ENCODE measurements at regions not wholly inside any gene's neighbourhood (a gene's known extent, or its start where the extent isn't known, plus 50 kb on each side); places are given as distances from the start of the nearest gene placed in this dataset.

- CTCF ChIA-PET, result interaction anchor here (0.9 kb wide), 1 partner anchor 13 kb away, joined by 3 read pairs; no protein-coding TSS in a partner anchor
- POLR2A ChIA-PET, result no interaction called here
- DNase-seq (ENCODE audit: extremely low spot score), result no peak
- TF ChIP-seq CTCF (IDR thresholded peaks at IDR 0.05; ENCODE audit: control extremely low read depth, extremely low read depth, low read depth, missing control alignments), result no peak
Observed at GRCh38 chr4:177161781-177162180, 147.9 kb upstream of the NEIL3 start.

GRCh38 chr4:177163532-177163931, 146.1 kb upstream of the NEIL3 start:
- CTCF ChIA-PET, result interaction anchor here (1.8 kb wide), 1 partner anchor 18 kb away, joined by 3 read pairs; no protein-coding TSS in a partner anchor
- no peak for TF ChIP-seq CTCF (IDR thresholded peaks at IDR 0.05; ENCODE audit: control extremely low read depth, extremely low read depth, low read depth, missing control alignments)
- no peak for DNase-seq (ENCODE audit: extremely low spot score)
- POLR2A ChIA-PET, result no interaction called here

- CTCF ChIA-PET, result no interaction called here
- POLR2A ChIA-PET, result no interaction called here
- DNase-seq (ENCODE audit: extremely low spot score), result no peak
- no peak for TF ChIP-seq CTCF (IDR thresholded peaks at IDR 0.05; ENCODE audit: control extremely low read depth, extremely low read depth, low read depth, missing control alignments)
Observed at GRCh38 chr4:177171588-177171987, 138.1 kb upstream of the NEIL3 start.

- ChIA-PET POLR2A (no interaction called here), CTCF (no interaction called here)
- no peak for TF ChIP-seq CTCF (IDR thresholded peaks at IDR 0.05; ENCODE audit: control extremely low read depth, extremely low read depth, low read depth, missing control alignments)
- no peak for DNase-seq (ENCODE audit: extremely low spot score)
Observed at GRCh38 chr4:177175473-177175872, 134.2 kb upstream of the NEIL3 start.

- POLR2A ChIA-PET, result no interaction called here
- no peak for DNase-seq (ENCODE audit: extremely low spot score)
- TF ChIP-seq CTCF (IDR thresholded peaks at IDR 0.05; ENCODE audit: control extremely low read depth, extremely low read depth, low read depth, missing control alignments), result no peak
- CTCF ChIA-PET, result no interaction called here
Observed at GRCh38 chr4:177177541-177178081, 132.1 kb upstream of the NEIL3 start.

- DNase-seq (ENCODE audit: extremely low spot score), result no peak
- POLR2A ChIA-PET, result no interaction called here
- CTCF ChIA-PET, result no interaction called here
- TF ChIP-seq CTCF (IDR thresholded peaks at IDR 0.05; ENCODE audit: control extremely low read depth, extremely low read depth, low read depth, missing control alignments), result no peak
Observed at GRCh38 chr4:177178246-177178645, 131.4 kb upstream of the NEIL3 start.

GRCh38 chr4:177182166-177182565, 127.5 kb upstream of the NEIL3 start:
- TF ChIP-seq CTCF (IDR thresholded peaks at IDR 0.05; ENCODE audit: control extremely low read depth, extremely low read depth, low read depth, missing control alignments), result no peak
- CTCF ChIA-PET, result interaction anchor here (1.6 to 1.7 kb wide), 2 partner anchors 9 to 10 kb away, joined by 5 to 6 read pairs; no protein-coding TSS in a partner anchor
- no peak for DNase-seq (ENCODE audit: extremely low spot score)
- POLR2A ChIA-PET, result no interaction called here
